Pancreas (tissue), 10 donors: ENCODE measurements at regions not wholly inside any gene's neighbourhood (a gene's known extent, or its start where the extent isn't known, plus 50 kb on each side); places are given as distances from the start of the nearest gene placed in this dataset.
A peak's percentile ranks its signal among the peaks of the same experiment; 100 is the strongest.

Source experiments
- ATAC-seq, 4 donors: fragments of 200-7000 bp; cut with Tn5 transposase; one replicate each; pipeline versions ENCODE4 v1.8.0 to v1.9.1; 2020; ENCODE audit warnings: mild to moderate bottlenecking in 4 of 4, moderate library complexity in 4 of 4
- DNase-seq, 6 donors: peaks; one replicate each; pipeline ENCODE4 v3.0.0-alpha.2; 2020
- FAIRE-seq: peaks from 2 replicates; lab custom pipeline; 2012; peaks lifted over from hg19 to GRCh38; lab: Jason Lieb, UNC
- H3K27ac ChIP-seq, 4 donors: fragments of 200-600 bp; sonication (generic); 1 replicate in 3 of 4; 2 replicates in 1 of 4; pipeline versions ENCODE4 v1.5.0 to v1.8.0; 2020
- H3K27me3 ChIP-seq, 4 donors: fragments of 200-600 bp; one replicate each; pipeline ENCODE4 v1.8.0; 2021
- H3K36me3 ChIP-seq, 3 donors: fragments of 200-600 bp; sonication (generic) in 1 of 3; one replicate each; pipeline versions ENCODE4 v1.5.0 to v1.8.0; 2020 to 2021
- H3K4me1 ChIP-seq, 3 donors: fragments of 200-600 bp; one replicate each; pipeline ENCODE4 v1.8.0; 2021
- H3K4me3 ChIP-seq, 4 donors: fragments of 200-600 bp; sonication (generic) in 2 of 4; one replicate each; pipeline versions ENCODE4 v1.5.0 to v1.8.0; 2020 to 2021
- H3K9me3 ChIP-seq, 4 donors: fragments of 200-600 bp; one replicate each; pipeline ENCODE4 v1.8.0; 2021
- CTCF ChIP-seq, 4 donors: fragments of 200-600 bp; sonication (generic) in 3 of 4; IDR thresholded peaks; one replicate each; pipeline versions ENCODE4 v1.5.0 to v1.8.0; 2021; ENCODE audit warnings: antibody characterized with exemption in 4 of 4
- WGBS, 2 donors: extraction: QIAGEN DNeasy Blood & Tissue Kit; methylation state at CpG; one replicate each; pipeline ENCODE4 v1.1.7; 2013; 5-methylcytosine and 5-hydroxymethylcytosine counted together
- intact Hi-C, 3 donors: fragments of 100-400 bp; cut with DNase I; formaldehyde crosslinking; loops; one replicate each; pipeline versions ENCODE4 v1.11.1 to v1.14.2; 2022
- donor health status: healthy with polysubstance abuse.
- donor health status: DM: no; HTN: no; CAD: no; lungs with moderate emphysema.
- donor health status: DM: no; HTN: no; CAD: no.
- donor health status: control.
- donor health status: control.
- donor health status: Bipolar disorder and iron deficiency.
- donor health status: DM: yes; HTN: yes; CAD: no.
- donor health status: DM: no; HTN: no; CAD: no.
- donor health status: DM: no; HTN: no; CAD: no.
- donor health status: DM: yes; HTN: yes; CAD: no.

GRCh38 chr7:15747301-15747700 lies 60.8 kb upstream of the MEOX2 start:
- Histone ChIP-seq H3K27ac (no peak overlapping the region), H3K9me3 (no peaks in the 10 kb centered on the region), H3K4me3 (no peak overlapping the region), H3K4me1 (no peaks in the 10 kb centered on the region), H3K36me3 (no peaks in the 10 kb centered on the region), H3K27me3 (no peaks in the 10 kb centered on the region)
- DNase-seq: no peak
- WGBS, 2 donors: 63 to 67% methylated on average over 2 of the region's 2 CpGs
- TF ChIP-seq CTCF (IDR thresholded peaks at IDR 0.05): no peak
- peak in 1 of 4 donors; percentile 21 for ATAC-seq
- intact Hi-C loops: no loop called here
- peak; percentile 5 for FAIRE-seq

- ATAC-seq (no peak), DNase-seq (no peak), FAIRE-seq (no peak)
- intact Hi-C loops: no loop called here
- no peak overlapping the region for H3K27ac ChIP-seq
- TF ChIP-seq CTCF (IDR thresholded peaks at IDR 0.05): no peak
- no peaks in the 10 kb centered on the region for H3K9me3 ChIP-seq
- no peak overlapping the region for H3K4me3 ChIP-seq
- H3K27me3 ChIP-seq: no peaks in the 10 kb centered on the region
- H3K36me3 ChIP-seq: no peaks in the 10 kb centered on the region
- no peaks in the 10 kb centered on the region for H3K4me1 ChIP-seq
- 57 to 58% methylated on average over 3 of the region's 3 CpGs for WGBS, 2 donors
Observed at GRCh38 chr7:15743926-15744480, 57.5 kb upstream of the MEOX2 start.

GRCh38 chr7:15737601-15738000 lies 51.1 kb upstream of the MEOX2 start:
- FAIRE-seq: no peak
- no peak for DNase-seq
- no peaks in the 10 kb centered on the region for H3K9me3 ChIP-seq
- no peak overlapping the region for H3K27ac ChIP-seq
- no peak overlapping the region for H3K4me3 ChIP-seq
- no peak for TF ChIP-seq CTCF (IDR thresholded peaks at IDR 0.05)
- no peak for ATAC-seq
- intact Hi-C loops: no loop called here
- no peaks in the 10 kb centered on the region for H3K36me3 ChIP-seq
- no peaks in the 10 kb centered on the region for H3K4me1 ChIP-seq
- WGBS, 2 donors: 29 to 37% methylated on average over 2 of the region's 2 CpGs
- H3K27me3 ChIP-seq: no peaks in the 10 kb centered on the region
